ENCODE measurements at regions not wholly inside any gene's neighbourhood (a gene's known extent, or its start where the extent isn't known, plus 50 kb on each side); places are given as distances from the start of the nearest gene placed in this dataset.

DNA sequence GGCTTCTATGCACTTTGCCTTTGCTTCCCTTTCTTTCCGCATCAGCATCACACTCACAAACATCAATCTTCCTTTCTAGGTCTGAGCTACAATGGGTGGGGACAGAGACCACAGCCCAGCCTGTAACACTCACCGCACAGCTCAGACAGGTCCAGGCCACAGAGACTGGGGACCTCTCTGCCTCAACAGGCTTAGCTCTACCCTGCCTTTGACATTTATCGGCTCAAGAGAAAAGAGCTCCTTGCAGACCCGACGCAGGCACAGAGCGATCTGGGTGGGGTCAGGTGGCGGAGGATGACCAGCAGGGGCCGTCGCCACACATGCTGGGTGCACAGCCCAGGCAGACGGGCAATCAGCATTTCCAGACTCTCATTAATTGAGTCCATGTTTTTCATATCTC is 837.3 kb downstream of the TBC1D22A start:
- TF ChIP-seq POLR2A (IDR thresholded peaks at IDR 0.05; ENCODE audit: low read depth, low read length) (no peak), SMC3 (IDR thresholded peaks at IDR 0.05; ENCODE audit: low read depth, low read length) (no peak), RAD21 (IDR thresholded peaks at IDR 0.05; ENCODE audit: low read length) (no peak), CHD1 (IDR thresholded peaks at IDR 0.05; ENCODE audit: low read depth, low read length) (no peak), USF2 (IDR thresholded peaks at IDR 0.05; ENCODE audit: low read depth, low read length) (no peak), MXI1 (IDR thresholded peaks at IDR 0.05; ENCODE audit: borderline replicate concordance, low read depth, low read length) (no peak), NFE2L2 (IDR thresholded peaks at IDR 0.05; ENCODE audit: low read depth, low read length) (no peak), FOS (IDR thresholded peaks at IDR 0.05; ENCODE audit: low read depth, low read length) (no peak), CEBPB (IDR thresholded peaks at IDR 0.05; ENCODE audit: low read depth, low read length) (no peak), RCOR1 (IDR thresholded peaks at IDR 0.05; ENCODE audit: insufficient replicate concordance, low read length) (no peak), BHLHE40 (IDR thresholded peaks at IDR 0.05; ENCODE audit: low read depth, low read length) (no peak)
- TF ChIP-seq, protein P1, sequence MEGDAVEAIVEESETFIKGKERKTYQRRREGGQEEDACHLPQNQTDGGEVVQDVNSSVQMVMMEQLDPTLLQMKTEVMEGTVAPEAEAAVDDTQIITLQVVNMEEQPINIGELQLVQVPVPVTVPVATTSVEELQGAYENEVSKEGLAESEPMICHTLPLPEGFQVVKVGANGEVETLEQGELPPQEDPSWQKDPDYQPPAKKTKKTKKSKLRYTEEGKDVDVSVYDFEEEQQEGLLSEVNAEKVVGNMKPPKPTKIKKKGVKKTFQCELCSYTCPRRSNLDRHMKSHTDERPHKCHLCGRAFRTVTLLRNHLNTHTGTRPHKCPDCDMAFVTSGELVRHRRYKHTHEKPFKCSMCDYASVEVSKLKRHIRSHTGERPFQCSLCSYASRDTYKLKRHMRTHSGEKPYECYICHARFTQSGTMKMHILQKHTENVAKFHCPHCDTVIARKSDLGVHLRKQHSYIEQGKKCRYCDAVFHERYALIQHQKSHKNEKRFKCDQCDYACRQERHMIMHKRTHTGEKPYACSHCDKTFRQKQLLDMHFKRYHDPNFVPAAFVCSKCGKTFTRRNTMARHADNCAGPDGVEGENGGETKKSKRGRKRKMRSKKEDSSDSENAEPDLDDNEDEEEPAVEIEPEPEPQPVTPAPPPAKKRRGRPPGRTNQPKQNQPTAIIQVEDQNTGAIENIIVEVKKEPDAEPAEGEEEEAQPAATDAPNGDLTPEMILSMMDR (conservative IDR thresholded peaks at IDR 0.05; ENCODE audit: low read depth, low read length): no peak
- TF ChIP-seq, protein P2, sequence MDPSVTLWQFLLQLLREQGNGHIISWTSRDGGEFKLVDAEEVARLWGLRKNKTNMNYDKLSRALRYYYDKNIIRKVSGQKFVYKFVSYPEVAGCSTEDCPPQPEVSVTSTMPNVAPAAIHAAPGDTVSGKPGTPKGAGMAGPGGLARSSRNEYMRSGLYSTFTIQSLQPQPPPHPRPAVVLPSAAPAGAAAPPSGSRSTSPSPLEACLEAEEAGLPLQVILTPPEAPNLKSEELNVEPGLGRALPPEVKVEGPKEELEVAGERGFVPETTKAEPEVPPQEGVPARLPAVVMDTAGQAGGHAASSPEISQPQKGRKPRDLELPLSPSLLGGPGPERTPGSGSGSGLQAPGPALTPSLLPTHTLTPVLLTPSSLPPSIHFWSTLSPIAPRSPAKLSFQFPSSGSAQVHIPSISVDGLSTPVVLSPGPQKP (IDR thresholded peaks at IDR 0.05; ENCODE audit: borderline replicate concordance, low read depth, low read length): no peak

Measured in IMR-90 (cell line).